ENCODE measurements at regions not wholly inside any gene's neighbourhood (a gene's known extent, or its start where the extent isn't known, plus 50 kb on each side); places are given as distances from the start of the nearest gene placed in this dataset.

GRCh38 chr1:170377440-170377839, 154.5 kb upstream of the GORAB start:
- no peak for TF ChIP-seq CTCF (IDR thresholded peaks at IDR 0.05; ENCODE audit: insufficient read depth, low read length)
- no peak for DNase-seq (ENCODE audit: low read depth)
- H3K4me3 ChIP-seq (ENCODE audit: low read depth, low read length), result no peak overlapping the region

GRCh38 chr1:170377896-170378634, 153.9 kb upstream of the GORAB start:
- TF ChIP-seq CTCF (IDR thresholded peaks at IDR 0.05; ENCODE audit: insufficient read depth, low read length), result no peak
- peak; percentile 80 for DNase-seq (ENCODE audit: low read depth)
- H3K4me3 ChIP-seq (ENCODE audit: low read depth, low read length), result no peak overlapping the region

- H3K4me3 ChIP-seq (ENCODE audit: low read depth, low read length), result no peak overlapping the region
- no peak for DNase-seq (ENCODE audit: low read depth)
- TF ChIP-seq CTCF (IDR thresholded peaks at IDR 0.05; ENCODE audit: insufficient read depth, low read length), result no peak
Observed at GRCh38 chr1:170385750-170386149, 146.2 kb upstream of the GORAB start.

- no peak overlapping the region for H3K4me3 ChIP-seq (ENCODE audit: low read depth, low read length)
- DNase-seq (ENCODE audit: low read depth), result no peak
- TF ChIP-seq CTCF (IDR thresholded peaks at IDR 0.05; ENCODE audit: insufficient read depth, low read length), result no peak
Observed at GRCh38 chr1:170388489-170388888, 143.5 kb upstream of the GORAB start.

- TF ChIP-seq CTCF (IDR thresholded peaks at IDR 0.05; ENCODE audit: insufficient read depth, low read length), result no peak
- H3K4me3 ChIP-seq (ENCODE audit: low read depth, low read length), result no peak overlapping the region
- DNase-seq (ENCODE audit: low read depth), result no peak
Observed at GRCh38 chr1:170395149-170395548, 136.8 kb upstream of the GORAB start.

GRCh38 chr1:170397061-170397460, 134.9 kb upstream of the GORAB start:
- H3K4me3 ChIP-seq (ENCODE audit: low read depth, low read length), result no peak overlapping the region
- TF ChIP-seq CTCF (IDR thresholded peaks at IDR 0.05; ENCODE audit: insufficient read depth, low read length), result no peak
- DNase-seq (ENCODE audit: low read depth), result peak; percentile 39

All from fibroblast of the aortic adventitia (primary cell).